ENCODE measurements at regions not wholly inside any gene's neighbourhood (a gene's known extent, or its start where the extent isn't known, plus 50 kb on each side); places are given as distances from the start of the nearest gene placed in this dataset.

DNA sequence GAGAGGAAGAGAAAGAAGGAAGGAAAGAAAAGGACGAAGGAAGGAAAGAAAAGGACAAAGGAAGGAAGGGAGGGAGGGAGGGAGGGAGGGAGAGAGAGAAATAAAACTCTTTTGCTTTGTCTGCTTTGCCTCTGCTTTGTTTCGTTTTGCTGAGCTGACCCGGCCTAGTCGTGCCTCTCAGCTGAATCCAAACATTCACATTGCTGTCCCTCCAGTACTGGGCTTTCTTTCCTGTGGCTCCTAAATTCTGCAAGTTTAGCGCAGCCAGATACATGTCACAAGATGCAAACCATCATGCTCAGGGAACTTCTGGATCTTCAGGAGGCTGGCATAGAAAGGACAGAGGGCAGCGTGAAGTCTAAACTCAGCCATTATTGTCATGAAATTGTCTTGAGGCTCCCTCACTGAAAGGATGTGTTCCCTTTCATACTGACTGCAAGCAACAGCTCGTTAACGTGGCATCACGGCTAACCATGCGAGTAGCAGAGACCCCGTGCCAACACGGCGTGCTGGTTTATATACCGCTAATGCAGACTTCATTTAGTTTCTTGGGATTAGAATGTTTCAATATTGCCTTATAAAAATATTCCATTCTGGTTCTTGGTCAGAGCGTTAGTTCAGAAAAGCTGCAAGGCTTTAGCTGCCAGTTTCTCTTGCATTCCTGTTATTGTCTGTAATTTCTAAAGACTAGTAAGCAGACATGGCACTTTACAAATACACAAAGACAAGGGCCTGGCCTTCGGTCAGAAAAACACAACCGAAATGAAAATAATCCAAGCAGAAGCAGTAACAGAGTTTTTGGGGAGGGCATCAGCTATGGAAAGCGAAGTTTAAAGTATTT, 94.2 kb downstream of the TMEM174 start:
- H3K4me1 Mint-ChIP-seq: no peaks in the 10 kb centered on the region
- H3K27me3 Mint-ChIP-seq: peaks cover 28% of the 10 kb centered on the region
- H3K4me3 Mint-ChIP-seq: no peak overlapping the region
- H3K27ac Mint-ChIP-seq: no peak overlapping the region
- no peaks in the 10 kb centered on the region for H3K9me3 Mint-ChIP-seq
- ATAC-seq (replicated peaks): no peak
- no peaks in the 10 kb centered on the region for H3K36me3 Mint-ChIP-seq (ENCODE audit: low read depth)

DNA sequence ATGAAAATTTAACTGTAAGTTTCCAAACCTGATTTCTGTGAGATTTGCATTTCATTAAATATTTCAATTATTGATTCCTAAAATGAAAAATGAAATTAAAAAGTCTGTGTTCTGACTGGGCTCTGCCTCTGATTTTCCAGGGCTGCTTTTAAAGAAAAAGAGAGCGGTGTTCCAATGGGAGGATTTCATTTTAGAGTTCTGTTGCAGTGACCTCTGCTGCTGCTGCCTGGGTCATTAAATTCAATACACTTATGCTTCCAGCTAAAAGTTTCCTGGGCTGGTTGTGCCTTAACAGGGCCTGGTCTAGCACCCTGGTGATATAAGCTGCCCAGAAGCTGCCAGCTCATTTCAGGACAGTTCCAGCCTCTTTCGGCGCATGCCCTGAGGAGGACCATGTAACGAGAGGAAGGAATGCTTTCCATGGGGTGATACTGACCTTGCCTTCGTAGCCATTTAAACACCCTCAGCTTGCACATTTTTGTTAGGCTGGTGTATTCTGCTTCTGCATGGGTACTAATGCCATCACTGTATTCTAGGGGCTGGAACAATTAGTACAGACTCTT, 93.3 kb downstream of the TMEM174 start:
- Mint-ChIP-seq H3K4me1 (no peaks in the 10 kb centered on the region), H3K27ac (no peak overlapping the region), H3K9me3 (no peaks in the 10 kb centered on the region), H3K27me3 (peaks cover 34% of the 10 kb centered on the region), H3K4me3 (no peak overlapping the region), H3K36me3 (ENCODE audit: low read depth) (no peaks in the 10 kb centered on the region)
- no peak for ATAC-seq (replicated peaks)

DNA sequence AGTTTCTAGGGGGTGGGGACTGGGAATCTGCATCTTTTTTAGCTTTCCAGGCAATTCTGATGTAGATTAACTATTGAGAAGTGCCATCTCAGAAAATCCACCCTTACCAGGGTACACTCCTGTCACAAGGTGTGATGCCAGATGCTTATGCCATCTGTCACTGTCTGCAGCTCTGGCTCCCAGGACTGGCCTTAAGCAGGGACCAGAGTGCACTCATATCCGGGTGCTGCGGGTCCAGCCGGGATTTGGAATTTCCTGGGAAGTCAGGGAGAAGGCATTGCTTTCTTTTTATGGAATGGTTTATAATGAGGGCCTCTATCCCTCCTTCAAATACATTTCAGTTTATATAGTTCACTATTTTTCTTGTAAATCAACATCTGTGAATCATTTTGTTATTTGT, 92.6 kb downstream of the TMEM174 start:
- Mint-ChIP-seq H3K4me3 (no peak overlapping the region), H3K9me3 (no peaks in the 10 kb centered on the region), H3K27me3 (peaks cover 38% of the 10 kb centered on the region), H3K27ac (no peak overlapping the region), H3K4me1 (no peaks in the 10 kb centered on the region), H3K36me3 (ENCODE audit: low read depth) (no peaks in the 10 kb centered on the region)
- no peak for ATAC-seq (replicated peaks)

DNA sequence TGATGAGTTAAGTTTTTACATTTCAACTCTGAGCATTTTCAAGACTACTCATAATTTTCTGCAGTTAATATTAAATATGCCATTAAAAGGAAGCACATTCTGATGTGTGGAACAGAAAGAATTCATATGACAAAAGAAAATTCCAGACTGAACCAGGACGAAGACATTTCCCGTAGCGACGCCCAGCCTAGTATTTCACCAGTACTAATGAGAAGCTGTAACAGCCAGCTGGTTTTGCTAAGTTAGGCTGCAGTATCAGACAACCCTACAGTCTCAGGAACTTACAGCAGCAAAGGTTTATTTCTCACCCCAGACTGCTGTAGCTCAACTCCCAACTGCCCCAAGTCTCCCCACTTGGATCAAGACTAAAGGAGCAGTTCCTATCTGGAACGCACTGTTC, 91.6 kb downstream of the TMEM174 start:
- peaks cover 37% of the 10 kb centered on the region for H3K27me3 Mint-ChIP-seq
- H3K9me3 Mint-ChIP-seq: no peaks in the 10 kb centered on the region
- no peaks in the 10 kb centered on the region for H3K36me3 Mint-ChIP-seq (ENCODE audit: low read depth)
- no peak overlapping the region for H3K4me3 Mint-ChIP-seq
- no peaks in the 10 kb centered on the region for H3K4me1 Mint-ChIP-seq
- no peak overlapping the region for H3K27ac Mint-ChIP-seq
- ATAC-seq (replicated peaks): no peak

DNA sequence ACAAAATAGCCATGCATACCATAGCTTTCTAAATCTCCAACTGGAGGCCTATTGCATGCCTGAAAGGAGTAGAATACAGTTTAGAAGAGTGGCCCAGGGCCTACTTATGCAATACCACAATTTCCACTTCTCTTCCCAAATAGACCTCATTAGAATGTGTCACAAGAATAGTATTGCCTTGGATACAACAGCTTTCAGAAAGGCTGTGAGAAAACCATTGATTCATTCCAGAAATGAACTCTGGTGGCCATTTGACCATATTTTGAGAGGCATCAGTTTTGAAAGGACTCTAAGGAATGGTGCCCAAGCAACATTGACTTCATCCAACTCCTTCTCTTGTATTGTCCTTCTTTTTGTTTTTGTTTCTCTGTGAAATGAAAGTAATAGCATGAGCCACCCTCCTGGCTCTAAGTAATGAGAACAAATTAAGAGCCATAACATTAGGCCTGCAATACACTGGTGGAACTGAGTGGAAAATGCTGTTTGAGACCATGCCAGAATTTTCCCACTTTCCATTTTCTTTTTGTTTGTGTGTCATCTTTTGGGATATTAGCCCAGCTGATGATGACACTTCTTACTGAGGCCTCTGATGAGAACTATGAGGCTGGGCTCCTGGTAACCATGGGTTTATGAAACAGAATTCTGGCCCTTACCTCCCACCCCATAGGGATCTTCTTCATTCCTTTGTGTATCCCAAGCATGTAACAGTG, 90.2 kb downstream of the TMEM174 start:
- no peaks in the 10 kb centered on the region for H3K4me1 Mint-ChIP-seq

DNA sequence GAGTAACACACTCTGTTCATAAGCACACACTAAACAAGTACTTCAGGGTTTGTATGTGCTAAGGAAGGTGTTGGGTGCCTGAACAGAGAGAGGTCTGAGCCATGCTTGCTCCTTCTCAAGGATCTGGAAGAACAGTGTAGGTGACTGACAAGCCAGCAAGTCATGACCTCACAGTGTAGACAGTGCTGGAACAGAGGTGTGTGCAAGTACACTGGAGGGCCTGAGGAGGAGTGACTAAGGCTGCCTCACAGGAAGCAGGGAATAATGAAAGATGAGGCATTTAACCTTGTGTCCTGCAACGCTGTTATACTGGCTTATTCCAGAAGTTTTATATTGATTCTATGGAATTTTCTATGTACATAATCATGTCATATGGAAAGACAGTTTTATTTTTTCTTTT, 83.9 kb downstream of the TMEM174 start:
- H3K27ac Mint-ChIP-seq: no peak overlapping the region
- peaks cover 71% of the 10 kb centered on the region for H3K27me3 Mint-ChIP-seq
- no peak for ATAC-seq (replicated peaks)
- H3K9me3 Mint-ChIP-seq: no peaks in the 10 kb centered on the region
- H3K36me3 Mint-ChIP-seq (ENCODE audit: low read depth): no peaks in the 10 kb centered on the region
- H3K4me1 Mint-ChIP-seq: no peaks in the 10 kb centered on the region
- no peak overlapping the region for H3K4me3 Mint-ChIP-seq

More for the DNA sequence above, 90.2 kb downstream of the TMEM174 start:
- Mint-ChIP-seq H3K36me3 (ENCODE audit: low read depth) (no peaks in the 10 kb centered on the region), H3K9me3 (no peaks in the 10 kb centered on the region), H3K4me3 (no peak overlapping the region), H3K27ac (no peak overlapping the region), H3K27me3 (peaks cover 50% of the 10 kb centered on the region)
- ATAC-seq (replicated peaks): no peak

DNA sequence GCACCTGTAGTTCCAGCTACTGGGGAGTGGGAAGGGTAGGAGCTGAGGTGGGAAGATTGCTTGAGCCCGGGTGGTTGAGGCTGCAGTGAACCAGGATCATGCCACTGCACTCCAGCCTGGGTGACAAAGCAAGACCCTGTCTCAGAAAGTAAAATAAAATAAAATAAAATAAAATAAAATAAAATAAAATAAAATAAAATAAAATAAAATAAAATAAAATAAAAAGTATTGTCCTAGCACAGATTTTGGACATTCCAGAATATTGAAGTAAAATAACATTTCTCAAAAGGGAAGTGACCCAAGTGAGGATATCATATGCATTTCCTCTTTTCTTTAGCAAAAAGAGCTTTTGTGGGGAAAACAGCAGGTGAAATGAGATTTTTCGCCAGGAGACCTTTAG, 83.5 kb downstream of the TMEM174 start:
- no peaks in the 10 kb centered on the region for H3K36me3 Mint-ChIP-seq (ENCODE audit: low read depth)
- no peak for ATAC-seq (replicated peaks)
- H3K9me3 Mint-ChIP-seq: no peaks in the 10 kb centered on the region
- H3K27me3 Mint-ChIP-seq: peaks cover 71% of the 10 kb centered on the region
- H3K4me3 Mint-ChIP-seq: no peak overlapping the region
- H3K27ac Mint-ChIP-seq: no peak overlapping the region
- no peaks in the 10 kb centered on the region for H3K4me1 Mint-ChIP-seq

DNA sequence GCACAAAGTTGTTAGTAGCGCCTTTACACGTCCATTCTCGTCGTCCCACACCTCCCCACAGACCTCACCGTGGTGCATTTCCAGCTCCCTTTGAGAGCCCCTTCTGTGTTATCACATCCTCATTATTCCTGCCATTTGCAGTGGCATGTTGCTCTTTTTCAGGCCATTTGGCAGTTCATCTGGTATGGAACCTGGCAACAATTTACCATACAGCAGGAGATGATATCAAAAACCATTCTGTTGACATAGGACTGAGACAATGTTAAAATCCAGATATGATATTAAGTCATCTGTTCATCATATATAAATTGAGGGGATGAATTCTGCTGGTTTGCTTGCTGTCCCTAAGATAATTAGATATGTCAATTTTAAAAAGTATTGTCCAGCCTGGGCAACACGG, 83.0 kb downstream of the TMEM174 start:
- H3K4me3 Mint-ChIP-seq: no peak overlapping the region
- H3K36me3 Mint-ChIP-seq (ENCODE audit: low read depth): no peaks in the 10 kb centered on the region
- H3K27me3 Mint-ChIP-seq: peaks cover 69% of the 10 kb centered on the region
- H3K27ac Mint-ChIP-seq: no peak overlapping the region
- no peaks in the 10 kb centered on the region for H3K9me3 Mint-ChIP-seq
- no peak for ATAC-seq (replicated peaks)
- H3K4me1 Mint-ChIP-seq: no peaks in the 10 kb centered on the region

DNA sequence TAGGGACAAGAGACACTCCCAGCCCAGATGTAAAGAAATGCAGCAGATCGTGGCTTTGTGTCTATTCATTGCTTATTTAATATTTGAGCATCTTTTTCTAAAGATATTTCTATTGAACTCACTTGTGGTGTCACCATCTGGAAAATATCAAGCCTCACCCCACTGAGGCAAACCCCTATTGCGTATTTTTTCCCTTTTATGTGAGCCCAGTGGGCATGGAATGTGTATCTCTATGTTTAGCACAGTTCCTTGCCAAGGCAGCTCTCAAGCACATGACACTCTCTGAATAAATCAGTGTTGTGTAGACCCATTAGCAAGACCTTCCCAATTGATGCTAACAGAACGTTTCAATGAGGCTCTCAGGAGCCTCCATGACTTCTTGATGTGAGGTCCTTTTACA, 81.6 kb downstream of the TMEM174 start:
- ATAC-seq (replicated peaks): no peak
- Mint-ChIP-seq H3K4me1 (no peaks in the 10 kb centered on the region), H3K4me3 (no peak overlapping the region), H3K27me3 (peaks cover 73% of the 10 kb centered on the region), H3K27ac (no peak overlapping the region), H3K36me3 (ENCODE audit: low read depth) (no peaks in the 10 kb centered on the region), H3K9me3 (no peaks in the 10 kb centered on the region)

DNA sequence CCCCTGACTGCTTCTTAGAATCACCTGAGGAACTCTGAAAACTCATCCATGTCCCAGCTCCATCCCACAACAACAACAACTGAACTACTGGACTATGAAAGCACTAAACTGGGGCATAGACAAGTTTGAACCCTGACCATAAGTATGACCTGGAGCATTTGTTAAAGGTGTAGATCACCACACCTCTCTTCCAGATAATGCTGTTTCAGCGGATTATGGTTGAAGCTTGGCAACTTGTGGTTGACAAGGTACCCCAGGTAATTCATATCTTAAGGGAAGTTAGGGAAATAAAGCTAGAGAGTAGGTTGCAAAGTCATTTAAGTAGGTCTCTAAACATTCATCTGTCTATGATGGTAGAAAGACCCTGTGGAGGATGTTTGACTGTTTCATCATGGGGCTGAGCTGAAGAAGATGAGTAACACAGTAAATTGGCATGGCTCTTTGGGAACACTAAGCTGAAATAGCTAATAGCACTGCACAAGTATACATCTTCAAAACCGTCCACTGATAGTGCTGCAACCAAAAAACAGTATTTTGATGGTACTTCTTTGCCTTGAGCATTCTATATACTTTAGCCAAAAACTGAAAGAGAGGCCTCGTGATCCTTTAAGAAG, 80.2 kb downstream of the TMEM174 start:
- ATAC-seq (replicated peaks): no peak
- Mint-ChIP-seq H3K27me3 (peaks cover 72% of the 10 kb centered on the region), H3K27ac (no peak overlapping the region), H3K4me1 (no peaks in the 10 kb centered on the region), H3K9me3 (no peaks in the 10 kb centered on the region), H3K4me3 (no peak overlapping the region), H3K36me3 (ENCODE audit: low read depth) (no peaks in the 10 kb centered on the region)

DNA sequence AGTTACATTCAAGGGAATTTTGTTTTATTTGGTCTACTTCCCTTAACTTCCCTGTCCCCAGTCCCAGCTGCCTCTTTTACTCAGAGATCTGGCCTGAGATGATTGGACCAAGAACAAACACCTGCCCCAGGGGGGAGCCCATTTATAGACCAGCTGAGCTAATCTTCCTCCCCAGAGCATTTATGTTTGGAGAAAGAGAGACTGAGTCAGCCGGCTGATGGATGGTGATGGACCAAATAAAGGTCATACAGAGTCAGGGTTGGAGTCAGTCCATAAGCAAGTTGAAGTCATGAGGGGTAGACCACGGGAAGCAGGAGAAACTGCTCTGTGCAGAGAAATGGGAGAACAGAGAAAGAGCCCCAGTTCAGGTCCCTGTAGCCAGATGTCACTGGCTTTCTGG, 77.7 kb downstream of the TMEM174 start:
- peaks cover 78% of the 10 kb centered on the region for H3K27me3 Mint-ChIP-seq
- no peak overlapping the region for H3K27ac Mint-ChIP-seq
- no peak overlapping the region for H3K4me3 Mint-ChIP-seq
- no peaks in the 10 kb centered on the region for H3K4me1 Mint-ChIP-seq
- no peaks in the 10 kb centered on the region for H3K9me3 Mint-ChIP-seq
- no peak for ATAC-seq (replicated peaks)
- no peaks in the 10 kb centered on the region for H3K36me3 Mint-ChIP-seq (ENCODE audit: low read depth)

DNA sequence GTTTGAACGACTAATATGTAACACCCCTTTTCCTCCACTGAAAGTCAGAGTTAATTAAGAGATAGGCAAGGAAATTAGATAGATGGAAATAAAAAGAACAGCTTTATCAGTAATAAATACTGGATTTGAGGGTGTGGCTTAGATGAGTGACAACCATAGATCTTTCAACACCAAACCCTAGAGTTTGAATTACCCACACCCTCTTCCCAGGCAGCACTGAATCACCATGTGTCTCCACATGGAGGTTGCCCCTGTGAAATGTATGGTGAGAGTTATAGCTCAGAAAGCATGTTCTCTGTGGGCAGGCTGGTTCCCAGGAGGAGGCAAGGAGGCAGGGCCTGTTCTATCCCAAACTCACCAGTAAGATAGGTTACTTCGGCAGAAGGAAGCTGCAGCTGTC, 69.7 kb downstream of the TMEM174 start:
- Mint-ChIP-seq H3K4me3 (no peak overlapping the region), H3K4me1 (no peaks in the 10 kb centered on the region), H3K9me3 (no peaks in the 10 kb centered on the region)

DNA sequence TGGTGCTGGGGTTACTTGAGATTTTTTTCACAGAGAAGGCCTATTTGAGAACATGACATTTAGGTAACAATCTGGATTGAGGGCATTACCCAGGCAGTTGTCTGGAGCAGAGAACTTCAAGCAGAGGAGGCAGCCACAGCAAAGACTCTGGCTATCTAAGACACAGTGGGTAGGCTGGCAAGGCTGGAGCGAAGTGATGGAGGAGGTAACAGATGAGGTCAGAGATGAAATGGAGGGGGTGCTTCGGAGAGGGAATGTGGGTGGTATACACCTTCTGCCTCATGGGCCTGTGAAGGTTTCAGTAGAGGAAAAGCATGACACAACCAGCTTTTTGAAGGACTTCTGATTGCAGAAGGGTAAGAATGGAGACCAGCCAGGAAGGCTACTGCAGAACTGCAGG, 65.9 kb downstream of the TMEM174 start:
- no peak overlapping the region for H3K27ac Mint-ChIP-seq
- no peak for ATAC-seq (replicated peaks)
- peaks cover 39% of the 10 kb centered on the region for H3K27me3 Mint-ChIP-seq

More for the DNA sequence above, 69.7 kb downstream of the TMEM174 start:
- H3K27ac Mint-ChIP-seq: no peak overlapping the region
- peaks cover 26% of the 10 kb centered on the region for H3K27me3 Mint-ChIP-seq
- H3K36me3 Mint-ChIP-seq (ENCODE audit: low read depth): no peaks in the 10 kb centered on the region
- no peak for ATAC-seq (replicated peaks)

DNA sequence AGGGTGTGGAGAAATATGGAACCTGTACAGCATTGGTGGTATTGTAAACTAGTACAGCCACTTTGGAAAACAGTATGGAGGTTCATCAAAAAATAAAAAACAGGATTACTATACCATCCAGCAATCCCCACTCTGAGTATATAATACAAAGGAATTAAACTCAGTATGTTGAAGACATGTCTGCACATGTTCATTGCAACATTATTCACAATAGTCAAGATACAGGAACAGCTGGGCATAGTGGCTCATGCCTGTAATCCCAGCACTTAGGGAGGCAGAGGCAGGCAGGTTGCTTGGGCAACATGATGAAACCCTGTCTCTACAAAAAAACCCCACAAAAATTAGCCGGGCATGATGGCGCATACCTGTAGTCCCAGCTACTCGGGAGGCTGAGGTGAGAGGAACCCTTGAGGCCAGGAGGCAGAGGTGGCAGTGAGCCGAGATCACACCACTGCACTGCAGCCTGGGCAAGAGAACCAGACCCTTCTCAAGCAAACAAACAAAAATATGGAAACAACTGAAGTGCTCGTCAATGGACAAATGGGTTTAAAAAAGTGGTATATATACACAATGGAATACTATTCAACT, 63.6 kb downstream of the TMEM174 start:
- Mint-ChIP-seq H3K36me3 (ENCODE audit: low read depth) (no peaks in the 10 kb centered on the region), H3K9me3 (no peaks in the 10 kb centered on the region), H3K4me3 (no peak overlapping the region), H3K27me3 (peaks cover 44% of the 10 kb centered on the region), H3K4me1 (no peaks in the 10 kb centered on the region), H3K27ac (no peak overlapping the region)
- no peak for ATAC-seq (replicated peaks)

More for the DNA sequence above, 65.9 kb downstream of the TMEM174 start:
- H3K4me1 Mint-ChIP-seq: no peaks in the 10 kb centered on the region
- no peak overlapping the region for H3K4me3 Mint-ChIP-seq
- H3K36me3 Mint-ChIP-seq (ENCODE audit: low read depth): no peaks in the 10 kb centered on the region
- no peaks in the 10 kb centered on the region for H3K9me3 Mint-ChIP-seq

Data from activated T-helper 17 cell treated with anti-CD3 and anti-CD28 coated beads, Interleukin-2, amount 50 U/mL, for 72 hours (primary cell).